Epithelial cell of esophagus (primary cell): ENCODE measurements at regions not wholly inside any gene's neighbourhood (a gene's known extent, or its start where the extent isn't known, plus 50 kb on each side); places are given as distances from the start of the nearest gene placed in this dataset.

ENCODE experiments used
- DNase-seq: peaks from one replicate; pipeline ENCODE4 v3.0.0; 2010; ENCODE audit warnings: low read depth
- H3K4me3 ChIP-seq: 2 replicates; pipeline ENCODE4 v1.5.1; 2011; ENCODE audit warnings: mild to moderate bottlenecking, low read length, control low read depth
- CTCF ChIP-seq: IDR thresholded peaks from 2 replicates; pipeline ENCODE4 v1.5.1; 2011; ENCODE audit warnings: low read depth, mild to moderate bottlenecking, low read length, control low read depth, inconsistent platforms; ENCODE audit not compliant: insufficient read depth; ENCODE audit errors: missing control alignments

- H3K4me3 ChIP-seq = no peak overlapping the region
- no peak for DNase-seq
- no peak for TF ChIP-seq CTCF
Observed at GRCh38 chr5:143481697-143482531, 78.4 kb upstream of the NR3C1 start.

- no peak for DNase-seq
- no peak for TF ChIP-seq CTCF
- no peak overlapping the region for H3K4me3 ChIP-seq
Observed at GRCh38 chr5:143480001-143480400, 76.5 kb upstream of the NR3C1 start.

- no peak overlapping the region for H3K4me3 ChIP-seq
- peak; percentile 86 for DNase-seq
- no peak for TF ChIP-seq CTCF
Observed at GRCh38 chr5:143479394-143479793, 75.9 kb upstream of the NR3C1 start.

- no peak for DNase-seq
- TF ChIP-seq CTCF = no peak
Observed at GRCh38 chr5:143476601-143477211, 73.2 kb upstream of the NR3C1 start.

GRCh38 chr5:143474616-143475015 lies 71.1 kb upstream of the NR3C1 start:
- no peak for DNase-seq
- no peak for TF ChIP-seq CTCF
- H3K4me3 ChIP-seq = no peak overlapping the region

More at GRCh38 chr5:143476601-143477211, 73.2 kb upstream of the NR3C1 start:
- H3K4me3 ChIP-seq = no peak overlapping the region

- no peak for TF ChIP-seq CTCF
- DNase-seq = no peak
- H3K4me3 ChIP-seq = no peak overlapping the region
Observed at GRCh38 chr5:143473481-143473880, 70.0 kb upstream of the NR3C1 start.
